Calu3 (cell line): ENCODE measurements at regions not wholly inside any gene's neighbourhood (a gene's known extent, or its start where the extent isn't known, plus 50 kb on each side); places are given as distances from the start of the nearest gene placed in this dataset.
"Not testable (repeated sequence)": the region's sequence is repeated elsewhere in the genome, so short reads cannot be mapped to it uniquely, and the experiment has no call there.

Experiments used
- BruUV-seq: library from RNA; stranded (reverse); fragments of 400-500 nt; replicated peaks from 2 replicates; lab custom pipeline; 2021; lab: Mats Ljungman, UMichigan
- CTCF ChIA-PET: fragments of 300-600 bp; sonication (Branson Sonifier 250); formaldehyde crosslinking; loops from one replicate; lab custom pipeline; 2022; ENCODE audit warnings: antibody characterized with exemption; lab: Charles Lee
- DNase-seq: peaks from one replicate; pipeline ENCODE4 v3.0.0; 2022
- H3K27ac Mint-ChIP-seq: one replicate; pipeline ENCODE4 v1.8.0; 2022; ENCODE audit warnings: mixed read lengths; ENCODE audit not compliant: unreplicated experiment
- H3K27me3 Mint-ChIP-seq: one replicate; pipeline ENCODE4 v1.8.0; 2022; ENCODE audit warnings: mixed read lengths; ENCODE audit not compliant: unreplicated experiment
- H3K36me3 Mint-ChIP-seq: one replicate; pipeline ENCODE4 v1.8.0; 2022; ENCODE audit warnings: mild to moderate bottlenecking, moderate library complexity, mixed read lengths; ENCODE audit not compliant: insufficient read depth, unreplicated experiment
- H3K4me1 Mint-ChIP-seq: one replicate; pipeline ENCODE4 v1.8.0; 2022; ENCODE audit warnings: mild to moderate bottlenecking, low read depth, mixed read lengths; ENCODE audit not compliant: unreplicated experiment
- H3K4me3 Mint-ChIP-seq: one replicate; pipeline ENCODE4 v1.8.0; 2022; ENCODE audit warnings: mild to moderate bottlenecking, low read depth, moderate library complexity, mixed read lengths; ENCODE audit not compliant: unreplicated experiment
- H3K9me3 Mint-ChIP-seq: one replicate; pipeline ENCODE4 v1.8.0; 2022; ENCODE audit warnings: low read depth, mixed read lengths; ENCODE audit not compliant: unreplicated experiment
- intact Hi-C: fragments of 100-400 bp; cut with micrococcal nuclease; formaldehyde crosslinking; loops from one replicate; pipeline ENCODE4 v1.10.0; 2022; ENCODE audit not compliant: unreplicated experiment
- TF ChIP-seq, protein P1 (sequence below): fragments of 200-600 bp; IDR thresholded peaks from one replicate; pipeline ENCODE4 v1.8.0; 2022; ENCODE audit warnings: antibody characterized with exemption; ENCODE audit not compliant: unreplicated experiment

DNA sequence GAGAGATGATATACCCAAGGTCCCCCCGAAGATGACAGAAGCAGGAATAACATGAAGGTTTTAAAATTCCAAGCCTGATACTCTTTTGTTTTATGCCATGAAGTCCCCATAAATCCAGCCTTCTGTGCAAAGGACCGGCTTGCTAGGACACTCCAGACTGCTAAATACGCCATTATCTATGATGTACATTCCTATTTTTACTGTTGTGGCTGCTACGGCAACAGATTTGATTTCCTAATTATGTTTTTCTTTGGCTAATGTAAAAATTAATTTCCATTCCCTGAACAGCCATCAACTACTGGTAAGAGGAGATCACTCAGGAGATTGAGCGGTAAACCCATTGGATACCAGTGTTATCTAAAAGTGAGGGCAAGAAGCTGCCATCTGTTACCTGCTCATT is 1090.8 kb downstream of the TYW1 start:
- H3K4me3 Mint-ChIP-seq = no peak overlapping the region
- H3K36me3 Mint-ChIP-seq = no peaks in the 10 kb centered on the region
- intact Hi-C loops = no loop called here
- CTCF ChIA-PET = no interaction called here
- no peaks in the 10 kb centered on the region for H3K27me3 Mint-ChIP-seq
- H3K4me1 Mint-ChIP-seq = no peaks in the 10 kb centered on the region
- no peak for DNase-seq
- H3K9me3 Mint-ChIP-seq = peaks cover 2% of the 10 kb centered on the region
- no TSS peak for BruUV-seq
- H3K27ac Mint-ChIP-seq = no peak overlapping the region
- TF ChIP-seq, protein P1, sequence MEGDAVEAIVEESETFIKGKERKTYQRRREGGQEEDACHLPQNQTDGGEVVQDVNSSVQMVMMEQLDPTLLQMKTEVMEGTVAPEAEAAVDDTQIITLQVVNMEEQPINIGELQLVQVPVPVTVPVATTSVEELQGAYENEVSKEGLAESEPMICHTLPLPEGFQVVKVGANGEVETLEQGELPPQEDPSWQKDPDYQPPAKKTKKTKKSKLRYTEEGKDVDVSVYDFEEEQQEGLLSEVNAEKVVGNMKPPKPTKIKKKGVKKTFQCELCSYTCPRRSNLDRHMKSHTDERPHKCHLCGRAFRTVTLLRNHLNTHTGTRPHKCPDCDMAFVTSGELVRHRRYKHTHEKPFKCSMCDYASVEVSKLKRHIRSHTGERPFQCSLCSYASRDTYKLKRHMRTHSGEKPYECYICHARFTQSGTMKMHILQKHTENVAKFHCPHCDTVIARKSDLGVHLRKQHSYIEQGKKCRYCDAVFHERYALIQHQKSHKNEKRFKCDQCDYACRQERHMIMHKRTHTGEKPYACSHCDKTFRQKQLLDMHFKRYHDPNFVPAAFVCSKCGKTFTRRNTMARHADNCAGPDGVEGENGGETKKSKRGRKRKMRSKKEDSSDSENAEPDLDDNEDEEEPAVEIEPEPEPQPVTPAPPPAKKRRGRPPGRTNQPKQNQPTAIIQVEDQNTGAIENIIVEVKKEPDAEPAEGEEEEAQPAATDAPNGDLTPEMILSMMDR = no peak

DNA sequence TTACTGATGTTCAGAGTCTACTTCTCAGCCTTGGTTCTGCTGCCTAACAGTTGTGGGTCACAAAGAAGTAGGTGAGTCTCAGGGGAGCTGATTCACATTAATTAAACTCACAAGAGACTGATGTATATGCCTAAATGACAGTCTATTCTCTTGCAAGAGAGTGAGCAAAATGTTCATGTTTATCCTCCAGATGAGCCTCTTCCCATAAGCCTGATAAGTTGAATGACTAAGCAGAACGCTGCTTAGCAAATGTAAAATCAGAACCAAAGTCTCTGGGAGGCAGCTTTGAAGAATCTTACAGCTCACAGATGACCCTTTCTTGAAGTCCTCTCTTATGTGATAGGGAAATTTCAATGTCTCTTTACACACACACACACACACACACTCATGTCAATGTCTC is 1092.2 kb downstream of the TYW1 start:
- BruUV-seq = no TSS peak
- no peak for DNase-seq
- no peaks in the 10 kb centered on the region for H3K4me1 Mint-ChIP-seq
- no peaks in the 10 kb centered on the region for H3K36me3 Mint-ChIP-seq
- H3K4me3 Mint-ChIP-seq = no peak overlapping the region
- TF ChIP-seq, protein P1 = no peak
- H3K9me3 Mint-ChIP-seq = no peaks in the 10 kb centered on the region
- CTCF ChIA-PET = no interaction called here
- intact Hi-C loops = no loop called here
- no peaks in the 10 kb centered on the region for H3K27me3 Mint-ChIP-seq
- H3K27ac Mint-ChIP-seq = no peak overlapping the region

DNA sequence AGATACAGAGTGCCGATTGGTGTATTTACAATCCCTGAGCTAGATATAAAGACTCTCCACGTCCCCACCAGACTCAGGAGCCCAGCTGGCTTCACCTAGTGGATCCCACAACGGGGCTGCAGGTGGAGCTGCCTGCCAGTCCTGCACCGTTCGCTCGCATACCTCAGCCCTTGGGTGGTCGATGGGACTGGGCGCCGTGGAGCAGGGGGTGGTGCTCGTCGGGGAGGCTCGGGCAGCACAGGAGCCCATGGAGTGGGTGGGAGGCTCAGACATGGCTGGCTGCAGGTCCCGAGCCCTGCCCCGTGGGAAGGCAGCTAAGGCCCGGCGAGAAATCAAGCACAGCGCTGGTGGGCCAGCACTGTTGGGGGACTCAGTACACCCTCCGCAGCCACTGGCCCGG is 1093.6 kb downstream of the TYW1 start:
- H3K36me3 Mint-ChIP-seq, H3K27me3 Mint-ChIP-seq, H3K9me3 Mint-ChIP-seq, intact Hi-C loops, CTCF ChIA-PET, BruUV-seq, H3K27ac Mint-ChIP-seq, H3K4me3 Mint-ChIP-seq, H3K4me1 Mint-ChIP-seq, DNase-seq: not testable (repeated sequence)

DNA sequence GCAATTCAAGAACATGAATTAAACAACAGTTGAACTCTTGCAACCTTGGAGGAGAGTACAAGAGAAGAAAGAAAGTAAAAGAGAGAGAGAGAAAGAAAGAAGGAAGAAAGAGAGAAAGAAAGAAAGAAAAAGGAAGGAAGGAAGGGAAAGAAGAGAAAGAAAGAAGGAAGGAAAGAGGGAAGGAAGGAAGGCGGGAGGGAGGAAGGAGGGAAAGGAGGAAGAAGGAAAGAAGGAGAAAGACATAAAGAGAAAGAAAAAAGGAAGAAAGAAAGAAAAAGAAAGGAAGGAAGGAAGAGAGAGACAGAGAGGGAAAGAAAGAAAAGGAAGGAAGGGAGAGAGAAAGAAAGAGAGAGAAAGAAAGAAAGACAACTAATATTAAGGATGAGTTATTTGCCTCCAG is 1106.7 kb downstream of the TYW1 start:
- no TSS peak for BruUV-seq

DNA sequence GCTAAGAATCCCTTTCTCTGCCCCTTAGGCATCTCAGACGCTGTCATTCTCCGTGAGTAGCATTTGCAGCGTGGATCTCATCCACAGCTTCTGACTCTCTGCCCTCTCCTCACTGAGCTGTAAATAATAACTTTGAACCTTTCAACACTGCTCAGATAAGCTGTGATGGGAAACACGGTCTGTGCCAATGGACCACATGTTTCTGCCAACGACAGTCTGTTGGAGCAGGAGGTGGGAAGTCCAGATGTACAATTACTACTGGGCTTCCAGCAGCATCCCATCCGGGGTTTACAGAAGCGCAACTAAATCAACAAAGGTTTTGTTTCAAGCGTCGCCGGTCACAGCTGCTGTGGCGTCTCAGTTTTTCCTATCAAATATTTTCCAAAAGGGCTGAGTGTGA is 1110.6 kb downstream of the TYW1 start:
- H3K4me1 Mint-ChIP-seq = no peaks in the 10 kb centered on the region
- no TSS peak for BruUV-seq
- CTCF ChIA-PET = interaction anchor here (0.5 kb wide), 1 partner anchor 415 kb away, joined by 3 read pairs; no protein-coding TSS in a partner anchor

More for the DNA sequence above, 1106.7 kb downstream of the TYW1 start:
- no peak for DNase-seq
- CTCF ChIA-PET = no interaction called here
- Mint-ChIP-seq H3K27me3 (no peaks in the 10 kb centered on the region), H3K4me1 (no peaks in the 10 kb centered on the region), H3K4me3 (no peak overlapping the region), H3K9me3 (peaks cover 6% of the 10 kb centered on the region), H3K27ac (no peak overlapping the region), H3K36me3 (no peaks in the 10 kb centered on the region)
- intact Hi-C loops = no loop called here
- TF ChIP-seq, protein P1 = no peak

More for the DNA sequence above, 1110.6 kb downstream of the TYW1 start:
- TF ChIP-seq, protein P1 = no peak
- DNase-seq = no peak
- Mint-ChIP-seq H3K27me3 (no peaks in the 10 kb centered on the region), H3K36me3 (no peaks in the 10 kb centered on the region), H3K9me3 (peaks cover 8% of the 10 kb centered on the region), H3K4me3 (no peak overlapping the region), H3K27ac (no peak overlapping the region)
- intact Hi-C loops = no loop called here
